Sigmoid colon (tissue), 6 donors: ENCODE measurements at regions not wholly inside any gene's neighbourhood (a gene's known extent, or its start where the extent isn't known, plus 50 kb on each side); places are given as distances from the start of the nearest gene placed in this dataset.

Experiments
- DNase-seq: peaks from one replicate; pipeline ENCODE4 v3.0.0-alpha.2; 2019
- H3K27ac ChIP-seq, 4 donors: fragments of 200-600 bp; sonication (generic); one replicate each; pipeline ENCODE4 v1.5.1; 2016 to 2019; ENCODE audit warnings: mild to moderate bottlenecking in 1 of 4
- H3K27me3 ChIP-seq, 3 donors: fragments of 200-600 bp; sonication (generic); one replicate each; pipeline ENCODE4 v1.5.1; 2019; ENCODE audit warnings: mild to moderate bottlenecking in 1 of 3
- H3K36me3 ChIP-seq, 4 donors: fragments of 200-600 bp; sonication (generic); one replicate each; pipeline ENCODE4 v1.5.1; 2016 to 2019
- H3K4me1 ChIP-seq, 4 donors: fragments of 200-600 bp; sonication (generic); one replicate each; pipeline ENCODE4 v1.5.1; 2017 to 2019
- H3K4me3 ChIP-seq, 4 donors: fragments of 200-600 bp; sonication (generic); one replicate each; pipeline ENCODE4 v1.5.1; 2017 to 2019; ENCODE audit warnings: mild to moderate bottlenecking in 2 of 4, moderate library complexity in 1 of 4
- H3K9me3 ChIP-seq, 4 donors: fragments of 200-600 bp in 3 of 4; sonication (generic) in 3 of 4; one replicate each; pipeline versions ENCODE4 v1.5.1 to v1.6.1; 2013 to 2019
- CTCF ChIP-seq, 4 experiments: fragments of 450-650 bp in 3 of 4; fragments of 200-600 bp in 1 of 4; IDR thresholded peaks; one replicate each; pipeline ENCODE4 v1.5.1; 2016 to 2019; ENCODE audit warnings: antibody characterized with exemption in 4 of 4, mild to moderate bottlenecking in 3 of 4, moderate library complexity in 2 of 4
- EP300 ChIP-seq, 4 donors: sonication (generic); formaldehyde crosslinking; IDR thresholded peaks; one replicate each; pipeline ENCODE4 v1.6.1; 2017; ENCODE audit warnings: antibody characterized with exemption in 4 of 4
- POLR2A ChIP-seq, 2 donors: fragments of 450-650 bp; IDR thresholded peaks; one replicate each; pipeline ENCODE4 v1.6.1; 2016; ENCODE audit warnings: antibody characterized with exemption in 2 of 2, mild to moderate bottlenecking in 2 of 2, moderate library complexity in 2 of 2
- POLR2AphosphoS5 ChIP-seq, 4 donors: sonication (generic); formaldehyde crosslinking; IDR thresholded peaks; one replicate each; pipeline ENCODE4 v1.6.1; 2017; ENCODE audit warnings: antibody characterized with exemption in 4 of 4
- WGBS, 2 donors: extraction: QIAGEN DNeasy Blood & Tissue Kit; methylation state at CpG; one replicate each; pipeline ENCODE4 v1.1.7; 2013; 5-methylcytosine and 5-hydroxymethylcytosine counted together
- intact Hi-C: fragments of 100-400 bp; cut with DNase I; formaldehyde crosslinking; loops from one replicate; pipeline ENCODE4 v1.15.1; 2023
- donor health status: healthy with polysubstance abuse.
- donor health status: healthy.

- Histone ChIP-seq H3K4me3 (no peak overlapping the region), H3K9me3 (peaks cover 0 to 13% (median 7%) of the 10 kb centered on the region in 4 donors), H3K27me3 (no peaks in the 10 kb centered on the region), H3K4me1 (peaks cover 0 to 7% (median 0%) of the 10 kb centered on the region in 4 donors), H3K27ac (no peak overlapping the region), H3K36me3 (no peaks in the 10 kb centered on the region)
- TF ChIP-seq EP300 (IDR thresholded peaks at IDR 0.05) (no peak), POLR2A (IDR thresholded peaks at IDR 0.05) (no peak), CTCF (IDR thresholded peaks at IDR 0.05) (no peak), POLR2AphosphoS5 (IDR thresholded peaks at IDR 0.05) (no peak)
- intact Hi-C loops, result no loop called here
- DNase-seq, result no peak
Measured at GRCh38 chr5:92514896-92515295, 1066.1 kb downstream of the NR2F1-AS1 start.

GRCh38 chr5:92513067-92513466, 1068.0 kb downstream of the NR2F1-AS1 start:
- TF ChIP-seq CTCF (IDR thresholded peaks at IDR 0.05), result no peak
- TF ChIP-seq POLR2A (IDR thresholded peaks at IDR 0.05), result no peak
- TF ChIP-seq EP300 (IDR thresholded peaks at IDR 0.05), result no peak
- TF ChIP-seq POLR2AphosphoS5 (IDR thresholded peaks at IDR 0.05), result no peak
- peaks cover 0 to 20% (median 9%) of the 10 kb centered on the region in 4 donors for H3K9me3 ChIP-seq

GRCh38 chr5:92508271-92508670, 1072.7 kb downstream of the NR2F1-AS1 start:
- intact Hi-C loops, result no loop called here
- H3K9me3 ChIP-seq, result peaks cover 0 to 18% (median 9%) of the 10 kb centered on the region in 4 donors
- H3K4me1 ChIP-seq, result no peaks in the 10 kb centered on the region

More at GRCh38 chr5:92513067-92513466, 1068.0 kb downstream of the NR2F1-AS1 start:
- H3K27ac ChIP-seq, result no peak overlapping the region
- no peaks in the 10 kb centered on the region for H3K36me3 ChIP-seq
- no peak for DNase-seq
- no peaks in the 10 kb centered on the region for H3K27me3 ChIP-seq
- 53 to 75% methylated on average over 1 of the region's 1 CpG for WGBS, 2 donors
- intact Hi-C loops, result no loop called here
- no peaks in the 10 kb centered on the region for H3K4me1 ChIP-seq
- H3K4me3 ChIP-seq, result no peak overlapping the region

DNA sequence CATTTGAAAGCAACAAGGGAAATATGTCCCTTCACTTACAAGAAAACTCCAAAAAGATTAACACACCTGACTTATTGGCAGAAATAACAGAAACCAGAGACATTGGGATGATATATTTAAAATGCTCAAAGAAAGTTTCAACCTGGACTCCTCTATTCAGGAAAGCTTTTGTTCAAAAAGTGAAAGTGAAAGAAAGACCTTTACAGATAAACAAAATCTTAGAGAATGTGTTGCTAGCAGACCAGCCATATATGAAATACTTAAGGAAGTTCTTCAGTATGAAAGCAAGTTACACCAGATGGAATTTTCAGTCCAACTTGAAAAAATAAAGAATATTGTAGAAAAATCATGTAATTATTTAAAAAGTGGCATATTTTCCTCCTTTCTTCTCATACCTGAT, 1075.1 kb downstream of the NR2F1-AS1 start:
- DNase-seq, result no peak
- peaks cover 0 to 13% (median 5%) of the 10 kb centered on the region in 4 donors for H3K9me3 ChIP-seq
- H3K4me3 ChIP-seq, result peak overlapping the region in 1 of 4 donors; percentile 1
- H3K4me1 ChIP-seq, result no peaks in the 10 kb centered on the region
- H3K27ac ChIP-seq, result no peak overlapping the region
- H3K27me3 ChIP-seq, result no peaks in the 10 kb centered on the region
- intact Hi-C loops, result no loop called here
- H3K36me3 ChIP-seq, result no peaks in the 10 kb centered on the region
- TF ChIP-seq CTCF (IDR thresholded peaks at IDR 0.05) (no peak), POLR2A (IDR thresholded peaks at IDR 0.05) (no peak), EP300 (IDR thresholded peaks at IDR 0.05) (no peak), POLR2AphosphoS5 (IDR thresholded peaks at IDR 0.05) (no peak)

More at GRCh38 chr5:92508271-92508670, 1072.7 kb downstream of the NR2F1-AS1 start:
- TF ChIP-seq CTCF (IDR thresholded peaks at IDR 0.05) (no peak), POLR2AphosphoS5 (IDR thresholded peaks at IDR 0.05) (no peak), EP300 (IDR thresholded peaks at IDR 0.05) (no peak), POLR2A (IDR thresholded peaks at IDR 0.05) (no peak)
- no peaks in the 10 kb centered on the region for H3K36me3 ChIP-seq
- DNase-seq, result no peak
- H3K27ac ChIP-seq, result no peak overlapping the region
- H3K4me3 ChIP-seq, result no peak overlapping the region
- no peaks in the 10 kb centered on the region for H3K27me3 ChIP-seq

DNA sequence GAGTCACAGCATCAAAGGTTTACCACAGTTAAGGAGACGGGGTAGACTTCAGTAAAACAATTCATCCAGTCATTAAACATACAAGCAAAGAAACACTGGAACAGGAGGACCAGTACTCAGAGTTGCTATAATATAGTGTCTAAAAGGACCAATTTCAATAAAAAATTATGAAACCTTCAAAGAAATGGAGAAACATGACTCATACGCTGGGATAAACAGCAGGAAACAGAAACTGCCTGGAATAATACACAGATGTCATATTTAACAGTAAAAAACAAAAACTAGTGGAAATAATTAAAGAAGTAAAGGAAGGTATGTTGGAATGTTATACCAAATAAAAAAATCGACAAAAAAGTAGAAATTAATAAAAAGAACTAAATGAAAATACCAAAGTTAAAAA, 1075.9 kb downstream of the NR2F1-AS1 start:
- Histone ChIP-seq H3K4me1 (no peaks in the 10 kb centered on the region), H3K36me3 (no peaks in the 10 kb centered on the region), H3K27me3 (no peaks in the 10 kb centered on the region), H3K4me3 (no peak overlapping the region), H3K27ac (no peak overlapping the region), H3K9me3 (peaks cover 0 to 10% (median 3%) of the 10 kb centered on the region in 4 donors)
- no peak for TF ChIP-seq CTCF (IDR thresholded peaks at IDR 0.05)
- TF ChIP-seq EP300 (IDR thresholded peaks at IDR 0.05), result no peak
- TF ChIP-seq POLR2A (IDR thresholded peaks at IDR 0.05), result no peak
- no peak for TF ChIP-seq POLR2AphosphoS5 (IDR thresholded peaks at IDR 0.05)
- no peak for DNase-seq
- intact Hi-C loops, result no loop called here
- WGBS, 2 donors, result 81 to 83% methylated on average over 3 of the region's 3 CpGs
